ENCODE measurements at regions not wholly inside any gene's neighbourhood (a gene's known extent, or its start where the extent isn't known, plus 50 kb on each side); places are given as distances from the start of the nearest gene placed in this dataset.
"Not testable (repeated sequence)": the region's sequence is repeated elsewhere in the genome, so short reads cannot be mapped to it uniquely, and the experiment has no call there.

- Histone ChIP-seq H3K36me3 (no peaks in the 10 kb centered on the region), H3K27ac (no peak overlapping the region), H3K4me1 (no peaks in the 10 kb centered on the region), H3K4me3 (no peak overlapping the region), H3K9me3 (no peaks in the 10 kb centered on the region), H3K27me3 (no peaks in the 10 kb centered on the region)
- TF ChIP-seq POLR2A (IDR thresholded peaks at IDR 0.05) (no peak), CTCF (IDR thresholded peaks at IDR 0.05) (no peak)
- ATAC-seq: no peak
- WGBS, 4 donors: 91 to 99% (median 93%) methylated on average over 4 of the region's 4 CpGs
- intact Hi-C loops (cut with DNase I): loop anchor here in 1 of 10 donors (10.0 kb wide), 1 partner anchor 1053 kb away; no protein-coding TSS in a partner anchor
- DNase-seq: no peak
Observed at GRCh38 chr1:61028136-61028535, 54.2 kb upstream of the NFIA start.

- H3K9me3 ChIP-seq; H3K27ac ChIP-seq; intact Hi-C loops (cut with DNase I); H3K4me1 ChIP-seq; H3K27me3 ChIP-seq; ATAC-seq; H3K36me3 ChIP-seq; H3K4me3 ChIP-seq; DNase-seq: not testable (repeated sequence)
- 79 to 90% (median 85%) methylated on average over 7 of the region's 7 CpGs for WGBS, 4 donors
Observed at GRCh38 chr1:61018068-61018467, 64.3 kb upstream of the NFIA start.

GRCh38 chr1:61017651-61018050 lies 64.7 kb upstream of the NFIA start:
- Histone ChIP-seq H3K4me1 (peaks cover 0 to 12% (median 0%) of the 10 kb centered on the region in 12 donors), H3K27me3 (peaks cover 0 to 4% (median 0%) of the 10 kb centered on the region in 9 donors), H3K4me3 (no peak overlapping the region), H3K9me3 (no peaks in the 10 kb centered on the region), H3K27ac (no peak overlapping the region), H3K36me3 (no peaks in the 10 kb centered on the region)
- ATAC-seq: no peak
- DNase-seq: no peak
- intact Hi-C loops (cut with DNase I): no loop called here
- WGBS, 4 donors: 79 to 92% (median 86%) methylated on average over 1 of the region's 1 CpG
- TF ChIP-seq CTCF (IDR thresholded peaks at IDR 0.05): no peak
- no peak for TF ChIP-seq POLR2A (IDR thresholded peaks at IDR 0.05)

- peaks cover 0 to 20% (median 0%) of the 10 kb centered on the region in 12 donors for H3K4me1 ChIP-seq
- intact Hi-C loops (cut with DNase I): no loop called here
Observed at GRCh38 chr1:61013946-61014667, 68.3 kb upstream of the NFIA start.

More at GRCh38 chr1:61013946-61014667, 68.3 kb upstream of the NFIA start:
- no peak for TF ChIP-seq POLR2A (IDR thresholded peaks at IDR 0.05)
- no peak for TF ChIP-seq CTCF (IDR thresholded peaks at IDR 0.05)
- peaks cover 0 to 4% (median 0%) of the 10 kb centered on the region in 9 donors for H3K27me3 ChIP-seq
- H3K36me3 ChIP-seq: no peaks in the 10 kb centered on the region
- ATAC-seq (peak in 1 of 4 donors; percentile 16), DNase-seq (no peak)
- 60 to 90% (median 72%) methylated on average over 4 of the region's 4 CpGs for WGBS, 4 donors
- H3K4me3 ChIP-seq: no peak overlapping the region
- no peaks in the 10 kb centered on the region for H3K9me3 ChIP-seq
- no peak overlapping the region for H3K27ac ChIP-seq
